HL-60 (cell line): ENCODE measurements at regions not wholly inside any gene's neighbourhood (a gene's known extent, or its start where the extent isn't known, plus 50 kb on each side); places are given as distances from the start of the nearest gene placed in this dataset.

ENCODE experiments used
- GABPA ChIP-seq: IDR thresholded peaks from 2 replicates; pipeline ENCODE4 v1.6.1; 2012; ENCODE audit warnings: low read depth
- TF ChIP-seq, protein P1 (sequence below): IDR thresholded peaks from one replicate; pipeline ENCODE4 v1.5.1; 2011; ENCODE audit warnings: low read length, control low read depth, inconsistent platforms; ENCODE audit not compliant: insufficient read depth
- TF ChIP-seq, protein P2 (sequence below): IDR thresholded peaks from 2 replicates; pipeline ENCODE4 v1.6.1; 2012; ENCODE audit warnings: low read depth; ENCODE audit not compliant: insufficient replicate concordance

DNA sequence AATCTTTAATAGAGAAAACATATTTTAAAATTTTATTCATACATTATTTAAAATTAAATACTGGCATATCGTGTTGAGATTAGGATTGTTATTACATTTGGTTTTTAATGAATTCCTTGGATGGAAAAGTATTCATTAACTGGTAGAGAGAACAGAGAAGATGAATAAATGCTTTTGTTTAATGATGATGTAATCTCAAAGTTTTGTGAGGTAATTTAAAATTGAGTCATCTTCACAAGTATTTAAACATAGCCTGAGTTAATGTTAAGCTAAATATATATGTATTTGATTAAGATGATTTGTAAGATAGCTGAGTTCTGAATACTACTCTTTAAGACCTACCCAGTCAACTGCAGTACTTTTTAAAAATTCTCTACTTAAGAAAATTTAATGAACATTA lies 713.4 kb upstream of the VRK2 start:
- TF ChIP-seq, protein P1, sequence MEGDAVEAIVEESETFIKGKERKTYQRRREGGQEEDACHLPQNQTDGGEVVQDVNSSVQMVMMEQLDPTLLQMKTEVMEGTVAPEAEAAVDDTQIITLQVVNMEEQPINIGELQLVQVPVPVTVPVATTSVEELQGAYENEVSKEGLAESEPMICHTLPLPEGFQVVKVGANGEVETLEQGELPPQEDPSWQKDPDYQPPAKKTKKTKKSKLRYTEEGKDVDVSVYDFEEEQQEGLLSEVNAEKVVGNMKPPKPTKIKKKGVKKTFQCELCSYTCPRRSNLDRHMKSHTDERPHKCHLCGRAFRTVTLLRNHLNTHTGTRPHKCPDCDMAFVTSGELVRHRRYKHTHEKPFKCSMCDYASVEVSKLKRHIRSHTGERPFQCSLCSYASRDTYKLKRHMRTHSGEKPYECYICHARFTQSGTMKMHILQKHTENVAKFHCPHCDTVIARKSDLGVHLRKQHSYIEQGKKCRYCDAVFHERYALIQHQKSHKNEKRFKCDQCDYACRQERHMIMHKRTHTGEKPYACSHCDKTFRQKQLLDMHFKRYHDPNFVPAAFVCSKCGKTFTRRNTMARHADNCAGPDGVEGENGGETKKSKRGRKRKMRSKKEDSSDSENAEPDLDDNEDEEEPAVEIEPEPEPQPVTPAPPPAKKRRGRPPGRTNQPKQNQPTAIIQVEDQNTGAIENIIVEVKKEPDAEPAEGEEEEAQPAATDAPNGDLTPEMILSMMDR = no peak
- TF ChIP-seq, protein P2, sequence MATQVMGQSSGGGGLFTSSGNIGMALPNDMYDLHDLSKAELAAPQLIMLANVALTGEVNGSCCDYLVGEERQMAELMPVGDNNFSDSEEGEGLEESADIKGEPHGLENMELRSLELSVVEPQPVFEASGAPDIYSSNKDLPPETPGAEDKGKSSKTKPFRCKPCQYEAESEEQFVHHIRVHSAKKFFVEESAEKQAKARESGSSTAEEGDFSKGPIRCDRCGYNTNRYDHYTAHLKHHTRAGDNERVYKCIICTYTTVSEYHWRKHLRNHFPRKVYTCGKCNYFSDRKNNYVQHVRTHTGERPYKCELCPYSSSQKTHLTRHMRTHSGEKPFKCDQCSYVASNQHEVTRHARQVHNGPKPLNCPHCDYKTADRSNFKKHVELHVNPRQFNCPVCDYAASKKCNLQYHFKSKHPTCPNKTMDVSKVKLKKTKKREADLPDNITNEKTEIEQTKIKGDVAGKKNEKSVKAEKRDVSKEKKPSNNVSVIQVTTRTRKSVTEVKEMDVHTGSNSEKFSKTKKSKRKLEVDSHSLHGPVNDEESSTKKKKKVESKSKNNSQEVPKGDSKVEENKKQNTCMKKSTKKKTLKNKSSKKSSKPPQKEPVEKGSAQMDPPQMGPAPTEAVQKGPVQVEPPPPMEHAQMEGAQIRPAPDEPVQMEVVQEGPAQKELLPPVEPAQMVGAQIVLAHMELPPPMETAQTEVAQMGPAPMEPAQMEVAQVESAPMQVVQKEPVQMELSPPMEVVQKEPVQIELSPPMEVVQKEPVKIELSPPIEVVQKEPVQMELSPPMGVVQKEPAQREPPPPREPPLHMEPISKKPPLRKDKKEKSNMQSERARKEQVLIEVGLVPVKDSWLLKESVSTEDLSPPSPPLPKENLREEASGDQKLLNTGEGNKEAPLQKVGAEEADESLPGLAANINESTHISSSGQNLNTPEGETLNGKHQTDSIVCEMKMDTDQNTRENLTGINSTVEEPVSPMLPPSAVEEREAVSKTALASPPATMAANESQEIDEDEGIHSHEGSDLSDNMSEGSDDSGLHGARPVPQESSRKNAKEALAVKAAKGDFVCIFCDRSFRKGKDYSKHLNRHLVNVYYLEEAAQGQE = no peak
- no peak for TF ChIP-seq GABPA
